ENCODE measurements at regions not wholly inside any gene's neighbourhood (a gene's known extent, or its start where the extent isn't known, plus 50 kb on each side); places are given as distances from the start of the nearest gene placed in this dataset.

GRCh38 chr1:218754477-218754876 lies 409.3 kb downstream of the TGFB2 start:
- TF ChIP-seq TAF1 (IDR thresholded peaks at IDR 0.05; ENCODE audit: low read depth, low read length) (no peak), POLR2AphosphoS5 (IDR thresholded peaks at IDR 0.05; ENCODE audit: low read depth, low read length) (no peak), POLR2A (IDR thresholded peaks at IDR 0.05; ENCODE audit: low read depth, low read length) (no peak), SPI1 (IDR thresholded peaks at IDR 0.05; ENCODE audit: low read depth, low read length) (no peak), POU2F2 (IDR thresholded peaks at IDR 0.05; ENCODE audit: low read depth, low read length) (no peak), PAX5 (IDR thresholded peaks at IDR 0.05; ENCODE audit: insufficient read depth, low read length, severe bottlenecking) (no peak)
